Activated B cell treated with CpG ODN at 0.5 μM for 24 hours (primary cell): ENCODE measurements at regions not wholly inside any gene's neighbourhood (a gene's known extent, or its start where the extent isn't known, plus 50 kb on each side); places are given as distances from the start of the nearest gene placed in this dataset.

ENCODE experiments used
- ATAC-seq: fragments of 200-7000 bp; cut with Tn5 transposase; one replicate; pipeline ENCODE4 v1.10.0; 2021; ENCODE audit warnings: low read depth, mild to moderate bottlenecking, moderate library complexity
- CTCF ChIA-PET: fragments of 350-600 bp; sonication (Branson Sonifier 250); formaldehyde crosslinking; loops from one replicate; lab custom pipeline; 2021; ENCODE audit warnings: antibody characterized with exemption; lab: Charles Lee
- POLR2A ChIA-PET: fragments of 350-600 bp; sonication (Branson Sonifier 250); formaldehyde crosslinking; loops from one replicate; lab custom pipeline; 2021; ENCODE audit warnings: antibody characterized with exemption; lab: Charles Lee
- DNase-seq: peaks from one replicate; pipeline ENCODE4 v3.0.0; 2022
- H3K27ac Mint-ChIP-seq: one replicate; pipeline ENCODE4 v1.8.0; 2020; ENCODE audit warnings: mixed read lengths
- H3K27me3 Mint-ChIP-seq: one replicate; pipeline ENCODE4 v1.8.0; 2021; ENCODE audit warnings: mixed read lengths
- H3K36me3 Mint-ChIP-seq: one replicate; pipeline ENCODE4 v1.8.0; 2021; ENCODE audit warnings: low read depth, mixed read lengths
- H3K4me1 Mint-ChIP-seq: one replicate; pipeline ENCODE4 v1.8.0; 2021; ENCODE audit warnings: mixed read lengths
- H3K4me3 Mint-ChIP-seq: one replicate; pipeline ENCODE4 v1.8.0; 2020; ENCODE audit warnings: mild to moderate bottlenecking, mixed read lengths
- H3K9me3 Mint-ChIP-seq: one replicate; pipeline ENCODE4 v1.8.0; 2020; ENCODE audit warnings: mixed read lengths
- intact Hi-C: fragments of 100-400 bp; cut with micrococcal nuclease; formaldehyde crosslinking; loops from one replicate; pipeline ENCODE4 v1.15.1; 2024
- TF ChIP-seq, protein P1 (sequence below): fragments of 200-600 bp; IDR thresholded peaks from one replicate; pipeline ENCODE4 v1.8.0; 2022; ENCODE audit warnings: antibody characterized with exemption, mild to moderate bottlenecking

DNA sequence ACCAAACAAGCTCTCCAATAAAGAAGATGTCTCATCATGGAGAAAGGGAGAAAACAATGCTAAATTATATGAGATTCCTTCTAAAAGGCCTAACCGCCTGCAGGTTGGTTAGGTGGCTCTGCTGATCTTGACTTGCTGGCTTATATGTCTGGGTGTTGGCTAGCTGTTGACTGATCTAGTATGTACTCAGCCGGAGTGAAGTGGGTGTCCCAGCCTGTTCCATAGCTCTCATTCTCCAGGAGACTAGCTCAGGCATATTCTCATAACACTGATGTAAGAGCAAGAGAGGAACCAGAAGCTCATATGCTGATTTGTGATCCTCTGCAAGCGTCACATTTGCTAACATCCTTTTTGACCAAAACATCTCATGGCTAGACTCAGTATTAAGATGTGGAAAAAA lies 473.0 kb downstream of the BMP2 start:
- H3K4me3 Mint-ChIP-seq = no peak overlapping the region
- H3K9me3 Mint-ChIP-seq = peaks cover 2% of the 10 kb centered on the region
- intact Hi-C loops = no loop called here
- no peak overlapping the region for H3K27ac Mint-ChIP-seq
- no peaks in the 10 kb centered on the region for H3K4me1 Mint-ChIP-seq
- H3K27me3 Mint-ChIP-seq = no peaks in the 10 kb centered on the region
- DNase-seq = no peak
- ChIA-PET POLR2A (no interaction called here), CTCF (no interaction called here)
- no peaks in the 10 kb centered on the region for H3K36me3 Mint-ChIP-seq
- no peak for ATAC-seq
- TF ChIP-seq, protein P1, sequence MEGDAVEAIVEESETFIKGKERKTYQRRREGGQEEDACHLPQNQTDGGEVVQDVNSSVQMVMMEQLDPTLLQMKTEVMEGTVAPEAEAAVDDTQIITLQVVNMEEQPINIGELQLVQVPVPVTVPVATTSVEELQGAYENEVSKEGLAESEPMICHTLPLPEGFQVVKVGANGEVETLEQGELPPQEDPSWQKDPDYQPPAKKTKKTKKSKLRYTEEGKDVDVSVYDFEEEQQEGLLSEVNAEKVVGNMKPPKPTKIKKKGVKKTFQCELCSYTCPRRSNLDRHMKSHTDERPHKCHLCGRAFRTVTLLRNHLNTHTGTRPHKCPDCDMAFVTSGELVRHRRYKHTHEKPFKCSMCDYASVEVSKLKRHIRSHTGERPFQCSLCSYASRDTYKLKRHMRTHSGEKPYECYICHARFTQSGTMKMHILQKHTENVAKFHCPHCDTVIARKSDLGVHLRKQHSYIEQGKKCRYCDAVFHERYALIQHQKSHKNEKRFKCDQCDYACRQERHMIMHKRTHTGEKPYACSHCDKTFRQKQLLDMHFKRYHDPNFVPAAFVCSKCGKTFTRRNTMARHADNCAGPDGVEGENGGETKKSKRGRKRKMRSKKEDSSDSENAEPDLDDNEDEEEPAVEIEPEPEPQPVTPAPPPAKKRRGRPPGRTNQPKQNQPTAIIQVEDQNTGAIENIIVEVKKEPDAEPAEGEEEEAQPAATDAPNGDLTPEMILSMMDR = no peak

DNA sequence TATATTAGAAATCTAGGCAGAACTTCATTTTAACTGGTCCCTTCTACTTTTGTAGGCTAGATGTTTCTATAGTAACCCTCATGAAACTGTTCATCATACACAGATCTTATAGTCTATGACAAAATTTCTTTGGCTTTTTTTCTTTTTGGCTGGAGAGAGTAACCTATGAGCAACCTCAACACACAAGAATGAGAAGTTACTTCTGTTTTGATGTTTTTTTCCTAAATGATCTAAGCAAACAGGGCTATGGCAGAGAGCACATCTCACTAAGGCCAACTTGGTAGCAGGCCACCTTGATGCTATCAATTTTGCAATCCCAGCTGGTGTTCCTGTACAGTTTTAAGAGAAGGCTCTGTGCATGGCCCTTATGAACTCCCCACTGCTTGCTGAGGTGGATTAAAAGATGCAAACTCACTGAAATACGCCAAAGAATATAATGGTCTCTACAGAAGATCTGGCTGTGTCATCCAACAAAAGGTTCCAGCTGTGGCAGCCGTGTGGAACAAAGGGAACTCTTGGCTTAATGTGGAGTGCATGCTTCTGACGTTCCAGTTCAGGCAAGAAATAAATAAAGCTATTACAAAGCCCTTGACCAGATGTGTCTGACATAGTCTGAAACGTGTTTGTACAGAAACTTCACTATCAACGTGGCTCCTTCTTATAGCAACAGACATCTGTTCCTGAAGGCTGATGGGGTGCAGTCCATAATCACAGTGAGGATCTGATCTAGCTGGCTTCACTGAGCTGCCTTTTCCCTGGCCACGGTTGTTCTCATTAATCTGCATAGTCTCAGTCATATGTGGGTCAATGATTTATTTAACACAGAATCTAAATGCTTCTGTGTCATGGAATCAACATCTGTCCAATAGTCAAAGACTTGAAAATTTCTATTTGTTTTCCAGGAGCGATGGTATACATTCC lies 481.1 kb downstream of the BMP2 start:
- ATAC-seq (no peak), DNase-seq (no peak)
- no peak overlapping the region for H3K4me3 Mint-ChIP-seq
- intact Hi-C loops = no loop called here
- TF ChIP-seq, protein P1 = no peak
- H3K9me3 Mint-ChIP-seq = peaks cover 1% of the 10 kb centered on the region
- H3K4me1 Mint-ChIP-seq = no peaks in the 10 kb centered on the region
- no peak overlapping the region for H3K27ac Mint-ChIP-seq
- H3K27me3 Mint-ChIP-seq = no peaks in the 10 kb centered on the region
- CTCF ChIA-PET = no interaction called here
- H3K36me3 Mint-ChIP-seq = no peaks in the 10 kb centered on the region
- POLR2A ChIA-PET = no interaction called here

DNA sequence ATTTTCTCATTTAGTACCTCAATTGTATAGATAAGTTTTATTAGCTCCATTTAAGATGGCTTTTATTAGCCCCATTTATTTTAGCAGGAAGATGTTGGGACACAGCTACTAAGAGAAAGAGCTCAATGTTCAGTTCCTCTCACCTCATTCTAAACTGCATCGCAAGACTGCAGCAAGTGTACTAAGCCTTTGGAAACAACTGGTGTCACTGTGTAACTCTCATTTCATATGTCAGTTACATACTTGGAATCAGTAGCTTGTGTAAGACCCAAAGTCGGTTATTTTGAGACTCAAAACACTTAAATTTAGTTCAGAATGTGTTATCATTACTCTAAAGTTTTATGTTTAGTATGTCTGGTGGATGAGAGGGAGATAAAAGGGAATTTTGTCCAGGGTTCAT lies 482.9 kb downstream of the BMP2 start:
- Mint-ChIP-seq H3K4me3 (no peak overlapping the region), H3K9me3 (peaks cover 1% of the 10 kb centered on the region), H3K27me3 (no peaks in the 10 kb centered on the region), H3K27ac (no peak overlapping the region), H3K4me1 (no peaks in the 10 kb centered on the region), H3K36me3 (no peaks in the 10 kb centered on the region)
- CTCF ChIA-PET = no interaction called here
- ATAC-seq (no peak), DNase-seq (no peak)
- POLR2A ChIA-PET = no interaction called here
- TF ChIP-seq, protein P1 = no peak
- intact Hi-C loops = no loop called here

DNA sequence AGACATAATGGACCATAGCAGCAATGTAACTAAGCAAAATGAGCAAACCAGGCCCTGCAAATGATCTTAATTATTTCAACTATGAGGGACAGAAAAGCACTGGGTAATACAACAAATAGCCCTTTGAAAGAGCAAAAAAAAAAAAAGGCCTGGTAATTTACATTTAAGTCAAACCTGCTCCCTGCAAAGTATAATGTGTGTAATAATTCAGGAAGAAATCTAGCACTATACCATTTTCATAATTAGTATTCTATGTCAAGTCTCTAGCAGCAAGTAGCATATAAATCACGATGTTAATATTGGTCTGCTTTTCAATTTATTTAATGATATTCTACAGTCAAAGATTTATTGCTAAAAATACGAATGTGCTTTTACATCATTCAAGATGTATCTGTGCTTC lies 489.6 kb downstream of the BMP2 start:
- CTCF ChIA-PET = no interaction called here
- Mint-ChIP-seq H3K4me3 (no peak overlapping the region), H3K4me1 (no peaks in the 10 kb centered on the region), H3K27me3 (no peaks in the 10 kb centered on the region), H3K9me3 (peaks cover 2% of the 10 kb centered on the region), H3K36me3 (no peaks in the 10 kb centered on the region), H3K27ac (no peak overlapping the region)
- POLR2A ChIA-PET = no interaction called here
- TF ChIP-seq, protein P1 = no peak
- DNase-seq (no peak), ATAC-seq (no peak)
- intact Hi-C loops = no loop called here

DNA sequence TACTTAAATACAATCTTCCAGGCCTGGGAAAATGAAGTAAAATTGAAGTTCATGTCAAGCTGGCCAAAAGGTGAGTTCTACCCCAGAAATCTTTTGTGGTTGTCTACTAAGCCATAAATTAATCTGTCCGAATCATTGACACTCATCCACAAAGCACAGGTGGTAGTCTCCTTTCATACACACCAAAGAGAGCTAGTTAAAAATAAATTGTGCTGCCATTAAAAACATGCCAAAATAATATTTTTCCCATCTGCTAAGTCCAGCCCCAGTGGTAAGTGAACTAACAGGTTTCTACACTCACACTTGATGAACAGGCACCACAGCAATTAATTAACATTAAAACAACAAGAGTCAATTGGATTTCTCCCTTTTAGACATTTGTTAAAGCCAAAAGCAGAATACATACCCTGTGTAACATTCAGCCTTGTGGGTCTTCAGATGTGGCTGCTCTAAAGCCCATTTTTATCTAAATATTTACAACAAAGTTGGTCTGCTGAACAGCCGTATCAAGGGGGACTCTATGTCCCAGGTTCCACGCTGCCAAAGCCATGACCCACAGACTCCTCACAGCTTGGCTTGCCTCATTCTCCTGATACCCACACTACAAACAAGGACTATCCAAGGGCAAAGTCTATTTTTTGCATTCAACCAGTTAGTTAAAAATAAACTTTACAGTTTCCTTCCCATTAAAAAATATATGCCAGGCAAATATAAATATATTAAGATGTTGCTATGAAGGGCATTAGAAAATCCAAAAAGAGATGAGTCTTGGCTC lies 490.4 kb downstream of the BMP2 start:
- Mint-ChIP-seq H3K9me3 (peaks cover 2% of the 10 kb centered on the region), H3K36me3 (no peaks in the 10 kb centered on the region), H3K27ac (no peak overlapping the region), H3K4me1 (no peaks in the 10 kb centered on the region), H3K27me3 (no peaks in the 10 kb centered on the region), H3K4me3 (no peak overlapping the region)
- POLR2A ChIA-PET = no interaction called here
- CTCF ChIA-PET = no interaction called here
- DNase-seq (no peak), ATAC-seq (no peak)
- TF ChIP-seq, protein P1 = no peak
- intact Hi-C loops = no loop called here
